OCI-LY1 (cell line): ENCODE measurements at regions not wholly inside any gene's neighbourhood (a gene's known extent, or its start where the extent isn't known, plus 50 kb on each side); places are given as distances from the start of the nearest gene placed in this dataset.

Experiments
- H2AFZ ChIP-seq: fragments of 200-600 bp; sonication (generic), shearing (Covaris generic); 2 replicates; pipeline ENCODE4 v1.6.0; 2014; ENCODE audit warnings: antibody characterized with exemption, mild to moderate bottlenecking, low read length
- H3F3A ChIP-seq: fragments of 200-600 bp; sonication (generic), shearing (Covaris generic); 2 replicates; pipeline ENCODE4 v1.6.0; 2014; ENCODE audit warnings: mild to moderate bottlenecking, antibody characterized with exemption, low read length, moderate library complexity; ENCODE audit not compliant: insufficient read depth
- H3K27ac ChIP-seq: fragments of 200-600 bp; sonication (generic); 2 replicates; pipeline ENCODE4 v1.5.1; 2014; ENCODE audit warnings: low read length, mixed run types, mild to moderate bottlenecking, low read depth; ENCODE audit not compliant: poor library complexity, severe bottlenecking
- H3K27me3 ChIP-seq: fragments of 200-600 bp; sonication (generic); 2 replicates; pipeline ENCODE4 v1.6.0; 2014; ENCODE audit warnings: antibody characterized with exemption, mild to moderate bottlenecking, low read length, moderate library complexity; ENCODE audit not compliant: insufficient read depth
- H3K36me3 ChIP-seq: fragments of 200-600 bp; sonication (generic); 2 replicates; pipeline ENCODE4 v1.6.1; 2014; ENCODE audit warnings: mild to moderate bottlenecking, antibody characterized with exemption, low read length, moderate library complexity, mixed read lengths; ENCODE audit not compliant: insufficient read depth
- H3K4me1 ChIP-seq: fragments of 200-600 bp; sonication (generic); 2 replicates; pipeline ENCODE4 v1.5.1; 2014; ENCODE audit warnings: mild to moderate bottlenecking, low read length, moderate library complexity; ENCODE audit not compliant: insufficient read depth, severe bottlenecking
- H3K4me2 ChIP-seq: fragments of 200-600 bp; sonication (generic), shearing (Covaris generic); 2 replicates; pipeline ENCODE4 v1.6.1; 2014; ENCODE audit warnings: low read length
- H3K4me3 ChIP-seq: fragments of 200-600 bp; sonication (generic); 2 replicates; pipeline ENCODE4 v1.5.1; 2014; ENCODE audit warnings: low read length, low read depth, mild to moderate bottlenecking, mixed read lengths; ENCODE audit not compliant: poor library complexity, severe bottlenecking
- H3K79me2 ChIP-seq: fragments of 200-600 bp; shearing (Covaris generic); 2 replicates; pipeline ENCODE4 v1.6.1; 2016; ENCODE audit warnings: mixed run types, low read length, mixed read lengths; ENCODE audit not compliant: insufficient read depth
- H3K9ac ChIP-seq: fragments of 200-600 bp; sonication (generic), shearing (Covaris generic); 2 replicates; pipeline ENCODE4 v1.6.1; 2014; ENCODE audit warnings: mild to moderate bottlenecking, low read length, mixed read lengths
- H3K9me2 ChIP-seq: fragments of 200-600 bp; sonication (generic), shearing (Covaris generic); 2 replicates; pipeline ENCODE4 v1.6.1; 2014; ENCODE audit warnings: low read depth, mild to moderate bottlenecking, low read length, mixed read lengths
- H3K9me3 ChIP-seq: fragments of 200-600 bp; shearing (Covaris generic); 2 replicates; pipeline ENCODE4 v1.6.1; 2014; ENCODE audit warnings: low read length, mixed read lengths
- H4K20me1 ChIP-seq: fragments of 200-600 bp; sonication (generic), shearing (Covaris generic); 2 replicates; pipeline ENCODE4 v1.6.0; 2016; ENCODE audit warnings: mild to moderate bottlenecking, low read length; ENCODE audit not compliant: insufficient read depth
- EZH2 ChIP-seq: fragments of 200-600 bp; sonication (generic), shearing (Covaris generic); IDR thresholded peaks from 2 replicates; pipeline ENCODE4 v1.8.0; 2017; ENCODE audit warnings: borderline replicate concordance, mixed run types, mild to moderate bottlenecking, antibody characterized with exemption, low read length, moderate library complexity, mixed read lengths
- TF ChIP-seq, protein P1 (sequence below): fragments of 200-600 bp; sonication (generic), shearing (Covaris generic); IDR thresholded peaks from 2 replicates; pipeline ENCODE4 v1.5.1; 2017; ENCODE audit warnings: mild to moderate bottlenecking, antibody characterized with exemption, low read length, moderate library complexity, mixed read lengths

DNA sequence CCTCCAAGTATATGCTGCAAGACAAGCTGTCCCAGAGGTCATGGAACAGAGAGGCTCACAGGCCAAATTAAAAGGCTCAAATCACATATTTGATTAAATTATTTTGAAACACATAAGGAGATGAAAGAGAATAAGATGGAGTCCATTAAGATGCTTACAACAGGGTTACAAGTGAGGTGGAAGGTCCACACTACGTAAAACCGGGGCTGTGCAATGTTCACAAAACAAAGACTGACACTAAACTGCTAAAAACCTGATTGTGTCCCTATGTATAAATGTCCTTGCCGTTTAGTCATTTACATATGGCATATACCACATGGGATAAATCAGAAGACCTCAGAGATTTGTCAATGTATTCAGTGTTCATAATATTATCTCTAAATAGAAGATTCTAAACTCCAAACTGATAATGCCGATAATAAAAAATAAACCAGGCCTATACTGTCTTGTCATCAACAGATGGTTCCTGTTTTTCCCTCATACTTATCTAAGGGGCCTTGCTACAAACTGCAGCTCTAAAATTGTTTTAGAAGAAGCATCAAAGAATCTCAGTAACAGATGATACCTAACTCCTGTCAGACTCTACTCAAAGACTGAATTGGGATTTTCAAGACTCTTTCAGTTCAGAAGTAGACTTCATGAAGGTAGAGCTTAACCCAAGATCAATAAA lies 51.8 kb upstream of the RIPOR2 start:
- no peak for TF ChIP-seq EZH2
- TF ChIP-seq, protein P1, sequence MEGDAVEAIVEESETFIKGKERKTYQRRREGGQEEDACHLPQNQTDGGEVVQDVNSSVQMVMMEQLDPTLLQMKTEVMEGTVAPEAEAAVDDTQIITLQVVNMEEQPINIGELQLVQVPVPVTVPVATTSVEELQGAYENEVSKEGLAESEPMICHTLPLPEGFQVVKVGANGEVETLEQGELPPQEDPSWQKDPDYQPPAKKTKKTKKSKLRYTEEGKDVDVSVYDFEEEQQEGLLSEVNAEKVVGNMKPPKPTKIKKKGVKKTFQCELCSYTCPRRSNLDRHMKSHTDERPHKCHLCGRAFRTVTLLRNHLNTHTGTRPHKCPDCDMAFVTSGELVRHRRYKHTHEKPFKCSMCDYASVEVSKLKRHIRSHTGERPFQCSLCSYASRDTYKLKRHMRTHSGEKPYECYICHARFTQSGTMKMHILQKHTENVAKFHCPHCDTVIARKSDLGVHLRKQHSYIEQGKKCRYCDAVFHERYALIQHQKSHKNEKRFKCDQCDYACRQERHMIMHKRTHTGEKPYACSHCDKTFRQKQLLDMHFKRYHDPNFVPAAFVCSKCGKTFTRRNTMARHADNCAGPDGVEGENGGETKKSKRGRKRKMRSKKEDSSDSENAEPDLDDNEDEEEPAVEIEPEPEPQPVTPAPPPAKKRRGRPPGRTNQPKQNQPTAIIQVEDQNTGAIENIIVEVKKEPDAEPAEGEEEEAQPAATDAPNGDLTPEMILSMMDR: no peak
- peaks cover 18% of the 10 kb centered on the region for H3K4me1 ChIP-seq
- peaks cover 15% of the 10 kb centered on the region; the same call in 1 of the 2 replicates for H3K36me3 ChIP-seq

DNA sequence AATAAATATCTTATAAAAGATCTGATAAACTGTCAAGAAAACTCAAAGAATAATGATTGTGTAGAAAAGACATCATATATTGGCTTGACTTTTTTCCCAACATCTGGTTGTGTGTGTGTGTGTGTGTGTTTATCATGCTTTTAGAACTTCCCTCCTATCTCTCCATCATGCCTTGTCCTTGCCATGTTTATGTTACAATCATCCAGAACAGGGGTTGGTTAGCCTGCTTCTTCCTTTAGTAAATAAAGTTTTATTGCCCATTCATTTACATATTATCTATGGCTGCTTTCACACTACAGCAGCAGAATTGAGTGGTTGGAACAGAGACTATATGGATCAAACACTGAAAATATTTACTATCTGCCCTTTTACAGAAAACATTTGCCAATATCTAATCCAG lies 52.8 kb upstream of the RIPOR2 start:
- H3K79me2 ChIP-seq: peaks cover 4% of the 10 kb centered on the region; the same call in 1 of the 2 replicates
- no peak overlapping the region for H3K4me3 ChIP-seq
- H3K9me3 ChIP-seq: peaks cover 4% of the 10 kb centered on the region; the same call in 1 of the 2 replicates
- H3K9me2 ChIP-seq: no peaks in the 10 kb centered on the region
- H3F3A ChIP-seq: no peaks in the 10 kb centered on the region
- no peak overlapping the region for H3K27ac ChIP-seq
- TF ChIP-seq EZH2: no peak
- TF ChIP-seq, protein P1: no peak
- H3K36me3 ChIP-seq: peaks cover 15% of the 10 kb centered on the region; the same call in 1 of the 2 replicates
- no peaks in the 10 kb centered on the region for H3K27me3 ChIP-seq
- H3K9ac ChIP-seq: no peak overlapping the region
- H4K20me1 ChIP-seq: no peaks in the 10 kb centered on the region
- no peak overlapping the region for H2AFZ ChIP-seq
- H3K4me1 ChIP-seq: peaks cover 18% of the 10 kb centered on the region
- no peak overlapping the region for H3K4me2 ChIP-seq

More for the DNA sequence above, 51.8 kb upstream of the RIPOR2 start:
- Histone ChIP-seq H2AFZ (no peak overlapping the region), H3F3A (no peaks in the 10 kb centered on the region), H3K9me3 (peaks cover 4% of the 10 kb centered on the region; the same call in 1 of the 2 replicates), H3K9ac (no peak overlapping the region), H4K20me1 (no peaks in the 10 kb centered on the region), H3K4me3 (no peak overlapping the region), H3K27me3 (no peaks in the 10 kb centered on the region), H3K79me2 (peaks cover 4% of the 10 kb centered on the region; the same call in 1 of the 2 replicates), H3K9me2 (no peaks in the 10 kb centered on the region), H3K27ac (no peak overlapping the region), H3K4me2 (no peak overlapping the region)

DNA sequence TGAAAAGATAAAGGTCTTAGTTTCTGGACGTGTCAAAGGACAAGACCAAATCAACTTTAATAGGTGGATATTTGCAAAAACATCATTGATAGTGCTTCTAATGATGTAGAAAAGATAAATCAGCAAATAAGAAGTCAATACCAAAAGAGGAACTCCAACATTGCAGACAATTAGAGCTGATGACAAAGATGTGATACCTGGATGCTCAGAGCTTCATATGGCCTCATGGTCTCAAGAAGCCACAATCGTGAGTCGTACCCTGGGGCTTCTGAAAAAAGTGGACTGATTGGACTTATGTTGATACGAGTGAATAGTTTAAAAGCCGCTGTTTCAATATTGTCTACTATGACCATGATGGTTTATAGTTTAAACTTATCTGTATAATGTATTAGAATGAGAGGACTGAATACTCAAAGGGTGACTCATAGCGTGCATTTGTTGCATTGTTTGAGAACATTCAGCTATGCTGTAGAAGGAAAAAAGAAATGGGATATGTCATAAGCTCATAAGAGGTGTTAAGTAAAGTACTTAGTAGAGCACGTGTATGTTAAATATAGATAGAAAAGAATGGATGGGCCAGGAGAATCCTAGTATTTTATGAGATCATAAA lies 54.6 kb upstream of the RIPOR2 start:
- peaks cover 4% of the 10 kb centered on the region; the same call in 1 of the 2 replicates for H3K79me2 ChIP-seq
- peaks cover 18% of the 10 kb centered on the region for H3K4me1 ChIP-seq
- H3K4me2 ChIP-seq: no peak overlapping the region

More for the DNA sequence above, 54.6 kb upstream of the RIPOR2 start:
- peaks cover 15% of the 10 kb centered on the region; the same call in 1 of the 2 replicates for H3K36me3 ChIP-seq
- no peak overlapping the region for H2AFZ ChIP-seq
- no peak overlapping the region for H3K4me3 ChIP-seq
- H4K20me1 ChIP-seq: no peaks in the 10 kb centered on the region
- H3K27me3 ChIP-seq: no peaks in the 10 kb centered on the region
- no peak overlapping the region for H3K9ac ChIP-seq
- H3K9me3 ChIP-seq: peaks cover 9% of the 10 kb centered on the region; the same call in 1 of the 2 replicates
- H3K9me2 ChIP-seq: no peaks in the 10 kb centered on the region
- H3K27ac ChIP-seq: no peak overlapping the region
- TF ChIP-seq EZH2: no peak
- TF ChIP-seq, protein P1: no peak
- H3F3A ChIP-seq: no peaks in the 10 kb centered on the region
